ENCODE measurements at regions not wholly inside any gene's neighbourhood (a gene's known extent, or its start where the extent isn't known, plus 50 kb on each side); places are given as distances from the start of the nearest gene placed in this dataset.

GRCh38 chr13:91111476-91112200 lies 235.8 kb upstream of the MIR17HG start:
- TF ChIP-seq CTCF (IDR thresholded peaks at IDR 0.05; ENCODE audit: insufficient read depth, low read length): no peak
- no peak overlapping the region for H3K4me3 ChIP-seq (ENCODE audit: low read depth, low read length)
- DNase-seq (ENCODE audit: low read depth): no peak

- TF ChIP-seq CTCF (IDR thresholded peaks at IDR 0.05; ENCODE audit: insufficient read depth, low read length): no peak
- no peak overlapping the region for H3K4me3 ChIP-seq (ENCODE audit: low read depth, low read length)
- DNase-seq (ENCODE audit: low read depth): no peak
Observed at GRCh38 chr13:91112201-91112923, 235.1 kb upstream of the MIR17HG start.

GRCh38 chr13:91112924-91113277 lies 234.6 kb upstream of the MIR17HG start:
- TF ChIP-seq CTCF (IDR thresholded peaks at IDR 0.05; ENCODE audit: insufficient read depth, low read length): no peak
- H3K4me3 ChIP-seq (ENCODE audit: low read depth, low read length): no peak overlapping the region
- no peak for DNase-seq (ENCODE audit: low read depth)

- TF ChIP-seq CTCF (IDR thresholded peaks at IDR 0.05; ENCODE audit: insufficient read depth, low read length): no peak
- DNase-seq (ENCODE audit: low read depth): no peak
- no peak overlapping the region for H3K4me3 ChIP-seq (ENCODE audit: low read depth, low read length)
Observed at GRCh38 chr13:91115776-91116175, 231.7 kb upstream of the MIR17HG start.

GRCh38 chr13:91117351-91117750 lies 230.1 kb upstream of the MIR17HG start:
- TF ChIP-seq CTCF (IDR thresholded peaks at IDR 0.05; ENCODE audit: insufficient read depth, low read length): no peak
- no peak overlapping the region for H3K4me3 ChIP-seq (ENCODE audit: low read depth, low read length)
- no peak for DNase-seq (ENCODE audit: low read depth)

GRCh38 chr13:91119643-91120042 lies 227.8 kb upstream of the MIR17HG start:
- no peak for TF ChIP-seq CTCF (IDR thresholded peaks at IDR 0.05; ENCODE audit: insufficient read depth, low read length)
- no peak overlapping the region for H3K4me3 ChIP-seq (ENCODE audit: low read depth, low read length)
- DNase-seq (ENCODE audit: low read depth): no peak
